GM10266 (cell line): ENCODE measurements at regions not wholly inside any gene's neighbourhood (a gene's known extent, or its start where the extent isn't known, plus 50 kb on each side); places are given as distances from the start of the nearest gene placed in this dataset.
"Not testable (repeated sequence)": the region's sequence is repeated elsewhere in the genome, so short reads cannot be mapped to it uniquely, and the experiment has no call there.

Source experiments
- DNase-seq: peaks from one replicate; pipeline ENCODE4 v3.0.0; 2012; ENCODE audit errors: extremely low spot score
- TF ChIP-seq, protein P1 (sequence below): IDR thresholded peaks from 2 replicates; pipeline ENCODE4 v1.5.1; 2012; ENCODE audit warnings: mild to moderate bottlenecking, low read depth; ENCODE audit not compliant: control insufficient read depth, insufficient read depth; ENCODE audit errors: missing control alignments

DNA sequence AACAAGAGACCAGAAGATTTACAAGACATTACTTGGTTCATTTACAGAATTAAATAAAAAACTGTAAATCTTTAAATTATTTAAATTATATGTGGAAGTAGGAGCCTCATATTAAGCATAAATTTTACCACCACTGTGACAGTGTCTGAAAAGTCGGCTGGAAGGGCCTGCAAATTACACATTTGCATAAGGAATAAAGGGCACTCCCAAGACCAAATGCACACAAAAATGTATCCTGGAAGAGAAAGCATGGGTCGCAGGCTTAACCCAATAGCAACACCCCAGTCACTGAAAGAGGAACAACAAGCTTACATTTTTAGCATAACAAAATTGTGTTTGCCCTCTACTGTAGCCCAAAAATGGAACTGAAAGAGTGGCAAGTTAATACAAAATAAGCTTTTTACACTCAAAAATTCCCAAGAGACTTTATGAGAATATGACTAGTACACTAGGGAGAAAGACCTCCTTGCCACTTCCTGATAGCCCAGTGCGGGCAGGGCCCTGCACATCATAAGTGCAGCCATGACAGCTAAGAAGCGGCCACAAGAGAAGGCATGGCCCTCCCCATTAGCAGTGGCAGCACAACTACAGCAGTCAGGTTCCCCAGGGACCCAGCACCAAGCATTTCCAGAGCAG, 482.0 kb downstream of the DTWD2 start:
- DNase-seq, result no peak
- TF ChIP-seq, protein P1, sequence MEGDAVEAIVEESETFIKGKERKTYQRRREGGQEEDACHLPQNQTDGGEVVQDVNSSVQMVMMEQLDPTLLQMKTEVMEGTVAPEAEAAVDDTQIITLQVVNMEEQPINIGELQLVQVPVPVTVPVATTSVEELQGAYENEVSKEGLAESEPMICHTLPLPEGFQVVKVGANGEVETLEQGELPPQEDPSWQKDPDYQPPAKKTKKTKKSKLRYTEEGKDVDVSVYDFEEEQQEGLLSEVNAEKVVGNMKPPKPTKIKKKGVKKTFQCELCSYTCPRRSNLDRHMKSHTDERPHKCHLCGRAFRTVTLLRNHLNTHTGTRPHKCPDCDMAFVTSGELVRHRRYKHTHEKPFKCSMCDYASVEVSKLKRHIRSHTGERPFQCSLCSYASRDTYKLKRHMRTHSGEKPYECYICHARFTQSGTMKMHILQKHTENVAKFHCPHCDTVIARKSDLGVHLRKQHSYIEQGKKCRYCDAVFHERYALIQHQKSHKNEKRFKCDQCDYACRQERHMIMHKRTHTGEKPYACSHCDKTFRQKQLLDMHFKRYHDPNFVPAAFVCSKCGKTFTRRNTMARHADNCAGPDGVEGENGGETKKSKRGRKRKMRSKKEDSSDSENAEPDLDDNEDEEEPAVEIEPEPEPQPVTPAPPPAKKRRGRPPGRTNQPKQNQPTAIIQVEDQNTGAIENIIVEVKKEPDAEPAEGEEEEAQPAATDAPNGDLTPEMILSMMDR, result no peak

DNA sequence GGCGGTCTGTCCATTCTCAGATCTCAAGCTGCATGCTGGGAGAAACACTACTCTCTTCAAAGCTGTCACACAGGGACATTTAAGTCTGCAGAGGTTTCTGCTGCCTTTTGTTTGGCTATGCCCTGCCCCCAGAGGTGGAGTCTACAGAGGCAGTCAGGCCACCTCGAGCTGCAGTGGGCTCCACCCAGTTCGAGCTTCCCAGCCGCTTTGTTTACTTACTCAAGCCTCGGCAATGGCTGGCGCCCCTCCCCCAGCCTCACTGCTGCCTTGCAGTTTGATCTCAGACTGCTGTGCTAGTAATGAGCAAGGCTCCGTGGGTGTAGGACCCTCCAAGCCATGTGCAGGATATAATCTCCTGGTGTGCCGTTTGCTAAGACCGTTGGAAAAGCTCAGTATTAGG, 486.1 kb downstream of the DTWD2 start:
- DNase-seq, result not testable (repeated sequence)

DNA sequence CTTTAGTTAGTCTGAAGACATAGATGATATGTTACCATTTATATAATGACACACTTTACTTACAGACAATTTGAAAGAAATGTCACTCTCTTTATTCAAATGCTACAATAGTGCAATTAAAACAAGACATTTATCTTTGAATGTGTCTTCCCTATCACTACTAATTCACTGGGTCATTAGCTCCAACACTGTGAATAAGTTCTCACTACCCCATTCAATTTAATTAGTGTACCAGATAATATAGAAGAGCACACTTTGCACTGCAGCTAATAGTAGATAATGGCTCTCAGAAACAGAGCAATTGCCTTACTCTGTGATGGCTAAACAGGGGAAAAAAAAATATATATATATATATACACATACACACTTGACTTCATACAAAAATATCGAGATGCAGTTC, 497.0 kb downstream of the DTWD2 start:
- DNase-seq, result no peak
- TF ChIP-seq, protein P1, result no peak

DNA sequence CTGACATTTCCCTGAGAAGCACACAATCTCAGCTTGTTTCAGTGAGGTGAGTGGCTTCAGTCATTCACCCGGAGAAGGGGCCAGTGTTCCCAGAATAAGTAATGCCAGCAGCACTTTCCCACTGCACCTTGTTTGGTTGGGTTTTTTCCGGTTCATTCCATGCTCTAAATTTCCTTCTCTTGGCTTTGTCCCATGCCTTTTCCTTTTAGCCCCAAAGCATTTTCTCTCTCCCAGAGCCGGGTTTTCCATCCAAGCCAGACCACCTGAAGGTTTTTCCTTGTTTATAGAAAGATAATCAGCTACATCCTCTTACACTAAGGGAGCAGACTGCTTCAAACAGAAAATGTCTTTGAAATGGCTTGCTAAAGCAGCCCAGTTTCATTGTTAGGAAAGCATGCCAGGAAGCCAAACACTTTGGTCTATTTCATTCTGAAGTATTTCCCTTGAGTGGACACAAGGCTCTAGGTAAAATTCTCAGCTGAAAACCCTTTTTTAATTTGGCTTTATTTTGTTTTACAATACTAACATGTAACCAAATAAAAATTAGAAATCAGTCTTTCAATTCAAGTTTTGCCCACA, 501.6 kb downstream of the DTWD2 start:
- TF ChIP-seq, protein P1, result no peak
- no peak for DNase-seq

DNA sequence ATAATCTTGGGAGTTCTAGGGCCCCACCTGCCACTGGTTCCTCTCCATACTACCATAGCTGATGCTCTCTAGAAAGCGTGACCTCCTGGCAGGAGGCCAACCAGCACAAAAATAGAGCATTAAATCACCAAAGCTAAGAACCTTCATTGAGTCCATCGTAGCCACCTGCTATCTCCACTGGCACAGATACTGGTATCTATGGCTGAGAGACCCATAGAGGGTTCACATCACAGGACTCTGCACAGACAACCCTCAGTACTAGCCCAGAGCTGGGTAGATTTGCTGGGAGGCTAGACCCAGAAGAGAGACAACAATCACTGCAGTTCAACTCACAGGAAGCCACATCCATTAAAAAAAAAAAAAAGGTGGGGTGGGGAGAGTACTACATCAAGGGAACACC, 509.1 kb downstream of the DTWD2 start:
- TF ChIP-seq, protein P1, result no peak
- no peak for DNase-seq

DNA sequence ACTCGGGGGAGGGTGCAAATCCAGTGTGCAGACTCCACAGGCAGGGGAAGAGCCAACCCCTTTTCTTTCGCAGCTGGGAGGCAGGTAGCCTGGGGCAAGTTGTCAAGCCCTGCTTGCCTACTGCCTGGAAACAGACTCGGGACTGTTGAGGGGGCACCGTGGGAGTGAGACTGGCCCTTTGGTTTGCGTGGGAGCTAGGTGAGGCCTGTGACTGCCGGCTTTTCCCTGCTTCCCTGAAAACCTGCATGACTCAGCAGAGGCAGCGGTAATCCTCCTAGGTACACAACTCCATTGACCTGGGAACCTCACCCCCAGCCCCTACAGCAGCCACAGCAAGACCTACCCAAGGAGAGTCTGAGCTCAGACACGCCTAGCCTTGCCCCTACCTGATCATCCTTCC, 509.5 kb downstream of the DTWD2 start:
- TF ChIP-seq, protein P1, result no peak
- DNase-seq, result no peak

DNA sequence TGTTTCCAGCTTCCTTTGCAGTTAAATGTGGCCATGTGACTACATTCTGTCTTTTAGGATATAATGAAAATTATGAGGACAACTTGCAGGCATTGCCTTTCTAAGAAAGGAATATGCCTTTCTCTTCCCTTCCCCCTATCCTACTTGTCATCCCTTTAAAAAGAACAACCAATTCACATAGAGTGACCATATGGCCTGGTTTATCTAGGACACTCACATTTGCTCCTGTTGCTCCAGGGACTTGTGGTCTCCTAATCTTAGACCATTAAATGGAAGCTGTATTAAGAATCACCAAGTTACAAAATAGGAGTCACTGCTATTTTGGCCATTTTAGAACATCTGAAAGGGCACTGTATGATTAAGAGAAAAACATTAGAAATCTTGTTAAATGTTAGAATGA, 520.3 kb downstream of the DTWD2 start:
- no peak for DNase-seq
- TF ChIP-seq, protein P1, result no peak

DNA sequence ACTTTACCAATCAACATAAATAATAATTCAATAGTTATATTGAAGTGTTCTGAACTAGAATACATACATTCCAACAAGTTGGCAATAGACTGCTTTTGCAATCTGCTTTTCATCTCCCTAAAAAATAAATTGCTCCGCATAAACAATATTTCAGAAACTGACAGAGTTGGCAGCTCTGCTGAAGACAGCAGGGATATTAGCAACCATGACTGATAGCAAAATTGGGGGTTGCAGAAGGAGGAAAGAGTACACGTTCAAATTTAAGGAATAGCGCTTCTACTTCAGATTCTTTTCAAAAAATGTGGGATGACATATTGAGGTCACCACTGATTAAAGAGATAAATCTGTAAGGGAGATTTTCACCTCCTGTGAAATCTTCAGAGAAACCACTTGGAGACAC, 521.2 kb downstream of the DTWD2 start:
- no peak for DNase-seq
- TF ChIP-seq, protein P1, result no peak
